ENCODE measurements at regions not wholly inside any gene's neighbourhood (a gene's known extent, or its start where the extent isn't known, plus 50 kb on each side); places are given as distances from the start of the nearest gene placed in this dataset.

DNA sequence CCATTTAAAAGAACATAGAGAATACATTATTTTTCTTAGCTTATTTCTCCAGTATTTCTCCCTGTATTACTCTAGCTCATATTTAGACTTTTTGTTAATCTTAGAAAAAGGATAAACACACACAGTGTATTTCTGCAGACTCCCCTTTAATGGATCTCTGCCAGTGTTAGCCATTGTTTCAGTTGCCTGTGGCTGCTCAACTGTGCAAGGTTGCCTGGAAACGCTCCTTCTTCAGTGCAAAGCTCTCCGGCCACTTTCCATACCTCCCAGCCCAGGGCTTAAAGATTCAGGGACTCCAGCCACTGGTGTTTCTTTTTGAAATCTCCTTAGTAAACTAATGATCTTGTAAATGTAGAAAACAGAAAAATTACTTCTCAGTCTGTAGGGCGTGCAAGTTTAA lies 104.9 kb downstream of the SLIT2 start:
- Histone ChIP-seq H2AFZ (ENCODE audit: low read depth, low read length) (no peak overlapping the region), H3K4me2 (ENCODE audit: insufficient read depth, low read length) (no peak overlapping the region), H3K27ac (ENCODE audit: insufficient read depth, low read depth, low read length) (no peak overlapping the region), H3K4me1 (ENCODE audit: control insufficient read depth, extremely low read depth, insufficient read depth, low read length) (no peaks in the 10 kb centered on the region), H3K36me3 (ENCODE audit: control insufficient read depth in 2 of 2, extremely low read depth in 1 of 2, insufficient read depth in 2 of 2, low read length in 2 of 2) (no peaks in the 10 kb centered on the region), H3K9me1 (replicated peaks; ENCODE audit: control insufficient read depth, extremely low read depth, insufficient read depth, low read length) (no peaks in the 10 kb centered on the region), H3K9me3 (replicated peaks; ENCODE audit: control insufficient read depth, insufficient read depth, low read length) (no peaks in the 10 kb centered on the region), H4K20me1 (replicated peaks; ENCODE audit: control insufficient read depth, extremely low read depth, insufficient read depth, low read length) (no peaks in the 10 kb centered on the region), H3K27me3 (ENCODE audit: control insufficient read depth in 2 of 2, insufficient read depth in 2 of 2, low read length in 2 of 2) (no peaks in the 10 kb centered on the region), H3K4me3 (replicated peaks in 1 of 3; ENCODE audit: insufficient read depth in 1 of 3, low read depth in 1 of 3, low read length in 3 of 3) (no peak overlapping the region), H3K9ac (replicated peaks; ENCODE audit: extremely low read depth, insufficient read depth, low read length) (no peak overlapping the region), H3K79me2 (ENCODE audit: control insufficient read depth, insufficient read depth, low read length) (no peaks in the 10 kb centered on the region)
- intact Hi-C loops (cut with micrococcal nuclease): no loop called here
- TF ChIP-seq GATA2 (IDR thresholded peaks at IDR 0.05; ENCODE audit: insufficient read depth, insufficient read length, low read depth, low read length) (no peak), MAX (IDR thresholded peaks at IDR 0.05; ENCODE audit: insufficient read depth, insufficient read length) (no peak), EZH2 (IDR thresholded peaks at IDR 0.05; ENCODE audit: borderline replicate concordance, low read depth, low read length, severe bottlenecking) (no peak), POLR2A (IDR thresholded peaks at IDR 0.05; ENCODE audit: low read depth, low read length) (no peak), POLR2AphosphoS5 (IDR thresholded peaks at IDR 0.05; ENCODE audit: insufficient read depth, low read depth, low read length) (no peak), MYC (IDR thresholded peaks at IDR 0.05; ENCODE audit: low read depth, low read length) (no peak), FOS (IDR thresholded peaks at IDR 0.05; ENCODE audit: borderline replicate concordance, insufficient read depth, low read length) (no peak), JUN (IDR thresholded peaks at IDR 0.05; ENCODE audit: borderline replicate concordance, insufficient read depth, insufficient read length, low read depth) (no peak), CTCF (IDR thresholded peaks at IDR 0.05; ENCODE audit: extremely low read depth in 1 of 2, insufficient read depth in 1 of 2, low read depth in 1 of 2, low read length in 2 of 2) (no peak)
- peak; percentile 70 for DNase-seq (ENCODE audit: low read depth, low spot score)
- no TSS peak for BruUV-seq (replicated peaks)
- no peak for FAIRE-seq
- dilution Hi-C loops (cut with MboI; ENCODE audit: extremely low pct_ligation_motif_present, low sequenced_read_pairs): no loop called here
- ChIA-PET CTCF (no interaction called here), POLR2A (no interaction called here)

Data from endothelial cell of umbilical vein (primary cell).